RWPE2 (cell line): ENCODE measurements at regions not wholly inside any gene's neighbourhood (a gene's known extent, or its start where the extent isn't known, plus 50 kb on each side); places are given as distances from the start of the nearest gene placed in this dataset.
A peak's percentile ranks its signal among the peaks of the same experiment; 100 is the strongest.

ENCODE experiments used
- ATAC-seq: fragments of 200-7000 bp; cut with Tn5 transposase; 3 replicates; pipeline ENCODE4 v1.9.1; 2021; ENCODE audit warnings: low read depth
- DNase-seq: peaks from one replicate; pipeline ENCODE4 v3.0.0-alpha.2; 2020; ENCODE audit warnings: low spot score
- H3K27ac ChIP-seq: fragments of 450-650 bp; 2 replicates; pipeline ENCODE4 v1.5.1; 2017; ENCODE audit warnings: mild to moderate bottlenecking; ENCODE audit not compliant: poor library complexity, severe bottlenecking
- H3K27me3 ChIP-seq: fragments of 250-450 bp; sonication (Bioruptor Pico); 2 replicates; pipeline ENCODE4 v1.5.1; 2021; ENCODE audit warnings: mild to moderate bottlenecking, moderate library complexity; ENCODE audit not compliant: insufficient read depth, poor library complexity, severe bottlenecking
- H3K36me3 ChIP-seq: fragments of 250-450 bp; sonication (Bioruptor Pico); 2 replicates; pipeline ENCODE4 v1.5.1; 2020; ENCODE audit warnings: low read depth, mild to moderate bottlenecking, moderate library complexity
- H3K4me1 ChIP-seq: fragments of 250-450 bp; sonication (Bioruptor Pico); 2 replicates; pipeline ENCODE4 v1.5.1; 2021; ENCODE audit warnings: mild to moderate bottlenecking, moderate library complexity; ENCODE audit not compliant: insufficient read depth, poor library complexity, severe bottlenecking
- H3K4me3 ChIP-seq: fragments of 250-450 bp; sonication (Bioruptor Pico); 2 replicates; pipeline ENCODE4 v1.5.1; 2021; ENCODE audit warnings: mild to moderate bottlenecking, moderate library complexity; ENCODE audit not compliant: severe bottlenecking
- H3K9me3 ChIP-seq: fragments of 250-450 bp; sonication (Bioruptor Pico); 2 replicates; pipeline ENCODE4 v1.5.1; 2021; ENCODE audit warnings: mild to moderate bottlenecking, moderate library complexity; ENCODE audit not compliant: severe bottlenecking
- CTCF ChIP-seq: fragments of 450-650 bp; IDR thresholded peaks from one replicate; pipeline ENCODE4 v1.5.1; 2017; ENCODE audit warnings: mild to moderate bottlenecking, moderate library complexity; ENCODE audit not compliant: poor library complexity, severe bottlenecking

- H3K4me3 ChIP-seq, result no peak overlapping the region
- DNase-seq (no peak), ATAC-seq (peak; percentile 66; the same call in 2 of the 3 replicates)
- no peaks in the 10 kb centered on the region for H3K27me3 ChIP-seq
- H3K36me3 ChIP-seq, result no peaks in the 10 kb centered on the region
- H3K27ac ChIP-seq, result peak overlapping the region; percentile 34
- TF ChIP-seq CTCF, result no peak
- no peaks in the 10 kb centered on the region for H3K4me1 ChIP-seq
- H3K9me3 ChIP-seq, result no peaks in the 10 kb centered on the region
Measured at GRCh38 chr6:92538275-92538674, 881.1 kb downstream of the EPHA7 start.

GRCh38 chr6:92534109-92534508 is 885.2 kb downstream of the EPHA7 start:
- no peak for DNase-seq
- Histone ChIP-seq H3K9me3 (no peaks in the 10 kb centered on the region), H3K36me3 (no peaks in the 10 kb centered on the region), H3K4me1 (no peaks in the 10 kb centered on the region), H3K4me3 (no peak overlapping the region), H3K27ac (no peak overlapping the region), H3K27me3 (no peaks in the 10 kb centered on the region)
- ATAC-seq, result no peak
- TF ChIP-seq CTCF, result no peak

GRCh38 chr6:92522589-92522988 is 896.8 kb downstream of the EPHA7 start:
- TF ChIP-seq CTCF, result no peak

GRCh38 chr6:92521553-92521952 is 897.8 kb downstream of the EPHA7 start:
- H3K4me1 ChIP-seq, result no peaks in the 10 kb centered on the region
- TF ChIP-seq CTCF, result no peak
- H3K27me3 ChIP-seq, result no peaks in the 10 kb centered on the region
- H3K4me3 ChIP-seq, result no peak overlapping the region
- H3K27ac ChIP-seq, result no peak overlapping the region
- H3K36me3 ChIP-seq, result no peaks in the 10 kb centered on the region
- DNase-seq (no peak), ATAC-seq (peak; percentile 69; the same call in 2 of the 3 replicates)
- H3K9me3 ChIP-seq, result no peaks in the 10 kb centered on the region

More at GRCh38 chr6:92522589-92522988, 896.8 kb downstream of the EPHA7 start:
- Histone ChIP-seq H3K4me3 (no peak overlapping the region), H3K27ac (no peak overlapping the region), H3K9me3 (no peaks in the 10 kb centered on the region), H3K4me1 (no peaks in the 10 kb centered on the region), H3K27me3 (no peaks in the 10 kb centered on the region), H3K36me3 (no peaks in the 10 kb centered on the region)
- ATAC-seq, result no peak
- DNase-seq, result no peak

- DNase-seq (no peak), ATAC-seq (no peak)
- H3K4me1 ChIP-seq, result no peaks in the 10 kb centered on the region
- H3K27ac ChIP-seq, result no peak overlapping the region
- TF ChIP-seq CTCF, result no peak
- no peaks in the 10 kb centered on the region for H3K9me3 ChIP-seq
- H3K4me3 ChIP-seq, result no peak overlapping the region
- H3K27me3 ChIP-seq, result no peaks in the 10 kb centered on the region
- H3K36me3 ChIP-seq, result no peaks in the 10 kb centered on the region
Measured at GRCh38 chr6:92510137-92510536, 909.2 kb downstream of the EPHA7 start.
